Common myeloid progenitor, CD34-positive (primary cell): ENCODE measurements at regions not wholly inside any gene's neighbourhood (a gene's known extent, or its start where the extent isn't known, plus 50 kb on each side); places are given as distances from the start of the nearest gene placed in this dataset.

Source experiments
- CTCF ChIA-PET: fragments of 350-600 bp; sonication (Branson Sonifier 250); formaldehyde crosslinking; loops from one replicate; lab custom pipeline; 2021; ENCODE audit warnings: antibody characterized with exemption; lab: Charles Lee
- POLR2A ChIA-PET: fragments of 350-600 bp; sonication (Branson Sonifier 250); formaldehyde crosslinking; loops from one replicate; lab custom pipeline; 2021; ENCODE audit warnings: antibody characterized with exemption; lab: Charles Lee
- DNase-seq, 3 donors: peaks; one replicate each; pipeline versions ENCODE4 v3.0.0 to v3.0.0-alpha.2; 2013
- H3K27ac ChIP-seq, 2 experiments: 1 replicate in 1 of 2; 2 replicates in 1 of 2; pipeline ENCODE4 v1.7.0; 2013; ENCODE audit warnings: inconsistent platforms in 2 of 2, low read length in 2 of 2, mild to moderate bottlenecking in 2 of 2, low read depth in 1 of 2, moderate library complexity in 1 of 2; ENCODE audit not compliant: severe bottlenecking in 2 of 2, insufficient read depth in 1 of 2, poor library complexity in 1 of 2
- H3K27me3 ChIP-seq, 5 experiments: replicated peaks in 2 of 5; 1 replicate in 3 of 5; 2 replicates in 2 of 5; pipeline versions ENCODE4 v1.6.1 to v1.7.0; 2013; ENCODE audit warnings: low read length in 4 of 5, mild to moderate bottlenecking in 2 of 5, moderate library complexity in 2 of 5, inconsistent platforms in 1 of 5; ENCODE audit not compliant: insufficient read depth in 5 of 5, control insufficient read depth in 4 of 5
- H3K36me3 ChIP-seq, 4 experiments: 1 replicate in 2 of 4; 2 replicates in 2 of 4; pipeline versions ENCODE4 v1.6.1 to v1.7.0; 2013; ENCODE audit warnings: low read length in 3 of 4, control low read depth in 1 of 4, mild to moderate bottlenecking in 1 of 4; ENCODE audit not compliant: control insufficient read depth in 4 of 4, insufficient read depth in 4 of 4
- H3K4me1 ChIP-seq, 4 experiments: 1 replicate in 3 of 4; 2 replicates in 1 of 4; pipeline versions ENCODE4 v1.6.1 to v1.7.1; 2013; ENCODE audit warnings: low read length in 3 of 4, mild to moderate bottlenecking in 3 of 4, control low read depth in 1 of 4, inconsistent platforms in 1 of 4, moderate library complexity in 1 of 4; ENCODE audit not compliant: control insufficient read depth in 4 of 4, insufficient read depth in 4 of 4; ENCODE audit errors: control extremely low read depth in 1 of 4
- H3K4me3 ChIP-seq, 7 experiments: 1 replicate in 4 of 7; 2 replicates in 3 of 7; pipeline versions ENCODE4 v1.5.1 to v1.7.0; 2013; ENCODE audit warnings: mild to moderate bottlenecking in 7 of 7, low read length in 6 of 7, moderate library complexity in 6 of 7, inconsistent platforms in 2 of 7, low read depth in 2 of 7, control low read depth in 1 of 7; ENCODE audit not compliant: insufficient read depth in 4 of 7, control insufficient read depth in 1 of 7; ENCODE audit errors: extremely low read depth in 1 of 7
- H3K9me3 ChIP-seq, 5 experiments: 1 replicate in 4 of 5; 2 replicates in 1 of 5; pipeline versions ENCODE4 v1.6.1 to v1.7.1; 2013; ENCODE audit warnings: low read length in 4 of 5, mild to moderate bottlenecking in 2 of 5, inconsistent platforms in 1 of 5, low read depth in 1 of 5, moderate library complexity in 1 of 5; ENCODE audit not compliant: control insufficient read depth in 4 of 5, insufficient read depth in 2 of 5; ENCODE audit errors: control extremely low read depth in 1 of 5
- WGBS: methylation state at CpG from one replicate; pipeline ENCODE4 v1.1.5; 2013; ENCODE audit not compliant: insufficient coverage; 5-methylcytosine and 5-hydroxymethylcytosine counted together

GRCh38 chr3:157816296-157816695, 289.9 kb downstream of the SHOX2 start:
- DNase-seq = no peak
- H3K36me3 ChIP-seq = no peaks in the 10 kb centered on the region
- POLR2A ChIA-PET = no interaction called here
- H3K4me1 ChIP-seq = no peaks in the 10 kb centered on the region
- H3K4me3 ChIP-seq = no peak overlapping the region
- H3K27me3 ChIP-seq = peaks cover 0 to 2% (median 0%) of the 10 kb centered on the region in 5 experiments
- no peak overlapping the region for H3K27ac ChIP-seq
- H3K9me3 ChIP-seq = no peaks in the 10 kb centered on the region
- CTCF ChIA-PET = no interaction called here

GRCh38 chr3:157815739-157816138, 290.5 kb downstream of the SHOX2 start:
- Histone ChIP-seq H3K36me3 (no peaks in the 10 kb centered on the region), H3K27ac (no peak overlapping the region), H3K4me1 (no peaks in the 10 kb centered on the region), H3K9me3 (no peaks in the 10 kb centered on the region), H3K27me3 (peaks cover 0 to 2% (median 0%) of the 10 kb centered on the region in 5 experiments), H3K4me3 (no peak overlapping the region)
- WGBS = 83% methylated on average over 2 of the region's 3 CpGs
- ChIA-PET POLR2A (no interaction called here), CTCF (no interaction called here)
- DNase-seq = no peak

DNA sequence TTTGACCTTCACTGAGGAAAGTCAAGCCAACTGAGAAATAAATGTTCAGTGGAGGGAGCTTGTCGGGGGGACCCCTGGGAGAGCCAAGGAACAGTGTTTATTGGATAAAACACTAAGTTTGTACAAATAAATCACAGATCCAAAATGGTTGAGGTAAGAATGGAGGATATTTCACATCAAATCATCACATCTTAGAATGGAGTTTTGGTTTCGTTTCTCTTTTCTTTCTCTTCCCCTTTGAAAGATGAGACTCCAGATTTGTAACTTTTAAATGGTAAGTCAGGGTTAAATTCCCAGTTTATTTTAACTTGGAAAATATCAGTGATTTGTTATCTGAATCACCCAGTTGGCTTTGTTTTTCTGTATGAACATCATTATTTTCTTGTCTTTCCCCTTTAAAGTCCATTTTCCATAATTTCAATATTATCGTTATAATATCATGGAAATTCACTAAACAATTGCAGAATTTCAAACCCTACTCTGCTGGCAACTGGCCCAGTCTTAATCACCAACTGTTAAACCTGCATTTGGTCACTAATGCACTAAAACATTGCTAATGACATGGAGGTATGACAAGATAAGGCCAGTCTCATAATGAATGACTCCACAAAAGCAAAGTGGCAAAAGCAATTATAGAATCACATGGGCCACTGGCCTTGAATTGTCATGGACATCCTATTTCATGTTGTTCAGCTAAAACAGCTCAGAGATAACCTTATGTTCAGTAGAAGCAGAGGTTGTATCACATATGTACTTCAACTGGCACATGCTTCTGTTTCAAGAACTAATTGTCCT, 295.1 kb downstream of the SHOX2 start:
- ChIA-PET POLR2A (no interaction called here), CTCF (no interaction called here)
- Histone ChIP-seq H3K27me3 (peaks cover 0 to 4% (median 0%) of the 10 kb centered on the region in 5 experiments), H3K27ac (no peak overlapping the region), H3K9me3 (no peaks in the 10 kb centered on the region), H3K36me3 (no peaks in the 10 kb centered on the region), H3K4me1 (no peaks in the 10 kb centered on the region), H3K4me3 (no peak overlapping the region)
- no peak for DNase-seq
- WGBS = 100% methylated on average over 1 of the region's 3 CpGs

DNA sequence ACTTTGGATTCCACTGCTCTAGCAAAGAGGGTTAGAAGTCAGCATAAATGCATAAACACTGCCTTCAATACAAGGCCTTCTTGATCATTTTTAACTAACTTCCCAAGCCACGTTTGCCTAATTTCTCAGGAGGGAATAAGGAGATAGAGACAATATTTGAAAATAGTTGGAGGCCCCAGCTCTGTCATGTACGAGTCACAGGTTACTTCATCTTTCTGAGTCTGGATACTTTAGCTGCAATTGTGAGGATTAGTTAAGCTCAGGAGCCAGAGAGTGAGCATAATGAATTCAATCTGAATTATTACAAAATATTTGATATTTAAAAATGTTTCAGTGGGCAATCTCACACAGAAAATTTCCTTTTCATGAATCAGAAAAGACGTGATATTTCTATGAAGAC, 298.9 kb downstream of the SHOX2 start:
- CTCF ChIA-PET = no interaction called here
- H3K9me3 ChIP-seq = no peaks in the 10 kb centered on the region
- no peak overlapping the region for H3K4me3 ChIP-seq
- peaks cover 0 to 2% (median 0%) of the 10 kb centered on the region in 5 experiments for H3K27me3 ChIP-seq
- H3K4me1 ChIP-seq = no peaks in the 10 kb centered on the region
- no peaks in the 10 kb centered on the region for H3K36me3 ChIP-seq
- WGBS = no CpG with 5 or more reads among the region's 3 CpGs
- POLR2A ChIA-PET = no interaction called here
- no peak for DNase-seq
- H3K27ac ChIP-seq = no peak overlapping the region

GRCh38 chr3:157805538-157805937, 300.7 kb downstream of the SHOX2 start:
- CTCF ChIA-PET = no interaction called here
- Histone ChIP-seq H3K27ac (no peak overlapping the region), H3K36me3 (no peaks in the 10 kb centered on the region), H3K4me3 (no peak overlapping the region), H3K27me3 (peaks cover 0 to 2% (median 0%) of the 10 kb centered on the region in 5 experiments), H3K9me3 (no peaks in the 10 kb centered on the region), H3K4me1 (no peaks in the 10 kb centered on the region)
- POLR2A ChIA-PET = no interaction called here
- 100% methylated on average over 2 of the region's 2 CpGs for WGBS
- no peak for DNase-seq

DNA sequence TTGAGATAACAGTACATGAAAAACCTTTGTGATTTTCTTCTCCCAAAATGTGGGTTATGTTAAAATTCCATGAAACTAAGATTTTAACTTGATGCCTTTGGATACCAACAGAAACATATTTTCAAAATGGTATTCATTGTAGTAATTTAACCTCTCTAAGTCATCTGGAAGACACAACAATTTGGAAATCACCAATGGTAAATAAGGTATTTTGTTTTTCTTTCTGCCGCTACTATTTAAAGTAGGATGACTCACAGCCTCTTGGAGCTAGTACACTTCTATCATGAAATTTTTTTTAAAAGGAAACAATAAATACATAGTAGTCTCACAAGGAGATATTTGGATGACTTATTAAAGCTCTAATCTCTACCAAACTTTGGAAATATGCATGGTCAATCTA, 291.6 kb upstream of the VEPH1 start:
- no peaks in the 10 kb centered on the region for H3K27me3 ChIP-seq
- no peaks in the 10 kb centered on the region for H3K9me3 ChIP-seq
- no peaks in the 10 kb centered on the region for H3K4me1 ChIP-seq
- H3K27ac ChIP-seq = no peak overlapping the region
- POLR2A ChIA-PET = no interaction called here
- CTCF ChIA-PET = no interaction called here
- no peak overlapping the region for H3K4me3 ChIP-seq
- DNase-seq = no peak
- no peaks in the 10 kb centered on the region for H3K36me3 ChIP-seq
- no CpG with 5 or more reads among the region's 1 CpG for whole genome bisulfite sequencing

- no peak for DNase-seq
- CTCF ChIA-PET = no interaction called here
Measured at GRCh38 chr3:157793745-157794144, 290.5 kb upstream of the VEPH1 start.

More at GRCh38 chr3:157793745-157794144, 290.5 kb upstream of the VEPH1 start:
- Histone ChIP-seq H3K9me3 (no peaks in the 10 kb centered on the region), H3K4me1 (no peaks in the 10 kb centered on the region), H3K27ac (no peak overlapping the region), H3K4me3 (no peak overlapping the region), H3K27me3 (no peaks in the 10 kb centered on the region), H3K36me3 (no peaks in the 10 kb centered on the region)
- POLR2A ChIA-PET = no interaction called here
- WGBS = 100% methylated on average over 8 of the region's 9 CpGs
